Sigmoid colon (tissue), 6 donors: ENCODE measurements at regions not wholly inside any gene's neighbourhood (a gene's known extent, or its start where the extent isn't known, plus 50 kb on each side); places are given as distances from the start of the nearest gene placed in this dataset.

Experiments used
- DNase-seq: peaks from one replicate; pipeline ENCODE4 v3.0.0-alpha.2; 2019
- H3K27ac ChIP-seq, 4 donors: fragments of 200-600 bp; sonication (generic); one replicate each; pipeline ENCODE4 v1.5.1; 2016 to 2019; ENCODE audit warnings: mild to moderate bottlenecking in 1 of 4
- H3K27me3 ChIP-seq, 3 donors: fragments of 200-600 bp; sonication (generic); one replicate each; pipeline ENCODE4 v1.5.1; 2019; ENCODE audit warnings: mild to moderate bottlenecking in 1 of 3
- H3K36me3 ChIP-seq, 4 donors: fragments of 200-600 bp; sonication (generic); one replicate each; pipeline ENCODE4 v1.5.1; 2016 to 2019
- H3K4me1 ChIP-seq, 4 donors: fragments of 200-600 bp; sonication (generic); one replicate each; pipeline ENCODE4 v1.5.1; 2017 to 2019
- H3K4me3 ChIP-seq, 4 donors: fragments of 200-600 bp; sonication (generic); one replicate each; pipeline ENCODE4 v1.5.1; 2017 to 2019; ENCODE audit warnings: mild to moderate bottlenecking in 2 of 4, moderate library complexity in 1 of 4
- H3K9me3 ChIP-seq, 4 donors: fragments of 200-600 bp in 3 of 4; sonication (generic) in 3 of 4; one replicate each; pipeline versions ENCODE4 v1.5.1 to v1.6.1; 2013 to 2019
- CTCF ChIP-seq, 4 experiments: fragments of 450-650 bp in 3 of 4; fragments of 200-600 bp in 1 of 4; IDR thresholded peaks; one replicate each; pipeline ENCODE4 v1.5.1; 2016 to 2019; ENCODE audit warnings: antibody characterized with exemption in 4 of 4, mild to moderate bottlenecking in 3 of 4, moderate library complexity in 2 of 4
- EP300 ChIP-seq, 4 donors: sonication (generic); formaldehyde crosslinking; IDR thresholded peaks; one replicate each; pipeline ENCODE4 v1.6.1; 2017; ENCODE audit warnings: antibody characterized with exemption in 4 of 4
- POLR2A ChIP-seq, 2 donors: fragments of 450-650 bp; IDR thresholded peaks; one replicate each; pipeline ENCODE4 v1.6.1; 2016; ENCODE audit warnings: antibody characterized with exemption in 2 of 2, mild to moderate bottlenecking in 2 of 2, moderate library complexity in 2 of 2
- POLR2AphosphoS5 ChIP-seq, 4 donors: sonication (generic); formaldehyde crosslinking; IDR thresholded peaks; one replicate each; pipeline ENCODE4 v1.6.1; 2017; ENCODE audit warnings: antibody characterized with exemption in 4 of 4
- WGBS, 2 donors: extraction: QIAGEN DNeasy Blood & Tissue Kit; methylation state at CpG; one replicate each; pipeline ENCODE4 v1.1.7; 2013; 5-methylcytosine and 5-hydroxymethylcytosine counted together
- intact Hi-C: fragments of 100-400 bp; cut with DNase I; formaldehyde crosslinking; loops from one replicate; pipeline ENCODE4 v1.15.1; 2023
- donor health status: healthy with polysubstance abuse.
- donor health status: healthy.

GRCh38 chr21:16377857-16378256 lies 648.1 kb downstream of the USP25 start:
- Histone ChIP-seq H3K4me1 (peaks cover 0 to 40% (median 33%) of the 10 kb centered on the region in 4 donors), H3K27ac (peak overlapping the region in 2 of 4 donors; percentile 67 to 76), H3K36me3 (no peaks in the 10 kb centered on the region), H3K4me3 (no peak overlapping the region), H3K27me3 (no peaks in the 10 kb centered on the region), H3K9me3 (no peaks in the 10 kb centered on the region)
- TF ChIP-seq POLR2AphosphoS5 (IDR thresholded peaks at IDR 0.05) (peak in 2 of 4 donors; percentile 47 to 59), EP300 (IDR thresholded peaks at IDR 0.05) (no peak), CTCF (IDR thresholded peaks at IDR 0.05) (no peak), POLR2A (IDR thresholded peaks at IDR 0.05) (no peak)
- WGBS, 2 donors: 68 to 81% methylated on average over 2 of the region's 2 CpGs
- intact Hi-C loops: no loop called here
- DNase-seq: no peak

GRCh38 chr21:16378525-16378924 lies 648.7 kb downstream of the USP25 start:
- H3K4me1 ChIP-seq: peaks cover 0 to 40% (median 33%) of the 10 kb centered on the region in 4 donors
- intact Hi-C loops: no loop called here
- no peak overlapping the region for H3K4me3 ChIP-seq
- peak overlapping the region in 2 of 4 donors; percentile 67 to 76 for H3K27ac ChIP-seq
- no peaks in the 10 kb centered on the region for H3K9me3 ChIP-seq
- 45 to 74% methylated on average over 3 of the region's 3 CpGs for WGBS, 2 donors
- no peak for DNase-seq
- H3K27me3 ChIP-seq: no peaks in the 10 kb centered on the region
- H3K36me3 ChIP-seq: no peaks in the 10 kb centered on the region
- no peak for TF ChIP-seq EP300 (IDR thresholded peaks at IDR 0.05)
- no peak for TF ChIP-seq CTCF (IDR thresholded peaks at IDR 0.05)
- TF ChIP-seq POLR2AphosphoS5 (IDR thresholded peaks at IDR 0.05): no peak

- no peak overlapping the region for H3K4me3 ChIP-seq
- no peaks in the 10 kb centered on the region for H3K36me3 ChIP-seq
- no peaks in the 10 kb centered on the region for H3K9me3 ChIP-seq
- H3K27me3 ChIP-seq: no peaks in the 10 kb centered on the region
- intact Hi-C loops: no loop called here
- H3K27ac ChIP-seq: no peak overlapping the region
- H3K4me1 ChIP-seq: no peaks in the 10 kb centered on the region
- DNase-seq: no peak
- TF ChIP-seq CTCF (IDR thresholded peaks at IDR 0.05): no peak
- TF ChIP-seq EP300 (IDR thresholded peaks at IDR 0.05): no peak
- TF ChIP-seq POLR2AphosphoS5 (IDR thresholded peaks at IDR 0.05): no peak
- no peak for TF ChIP-seq POLR2A (IDR thresholded peaks at IDR 0.05)
- WGBS, 2 donors: 91 to 93% methylated on average over 4 of the region's 4 CpGs
These were observed 658.5 kb downstream of the USP25 start for GRCh38 chr21:16388291-16388690.

- no peak for DNase-seq
- 39 to 76% methylated on average over 2 of the region's 2 CpGs for WGBS, 2 donors
- Histone ChIP-seq H3K36me3 (no peaks in the 10 kb centered on the region), H3K27me3 (no peaks in the 10 kb centered on the region), H3K4me3 (no peak overlapping the region), H3K4me1 (no peaks in the 10 kb centered on the region), H3K9me3 (no peaks in the 10 kb centered on the region), H3K27ac (no peak overlapping the region)
- TF ChIP-seq POLR2A (IDR thresholded peaks at IDR 0.05): no peak
- no peak for TF ChIP-seq CTCF (IDR thresholded peaks at IDR 0.05)
- no peak for TF ChIP-seq EP300 (IDR thresholded peaks at IDR 0.05)
- TF ChIP-seq POLR2AphosphoS5 (IDR thresholded peaks at IDR 0.05): no peak
- intact Hi-C loops: no loop called here
These were observed 659.3 kb downstream of the USP25 start for GRCh38 chr21:16388911-16389560.

- Histone ChIP-seq H3K27me3 (no peaks in the 10 kb centered on the region), H3K4me1 (no peaks in the 10 kb centered on the region), H3K27ac (no peak overlapping the region), H3K9me3 (no peaks in the 10 kb centered on the region), H3K4me3 (no peak overlapping the region), H3K36me3 (no peaks in the 10 kb centered on the region)
- intact Hi-C loops: no loop called here
- WGBS, 2 donors: 89 to 90% methylated on average over 2 of the region's 2 CpGs
- DNase-seq: no peak
- TF ChIP-seq EP300 (IDR thresholded peaks at IDR 0.05): no peak
- TF ChIP-seq POLR2A (IDR thresholded peaks at IDR 0.05): no peak
- no peak for TF ChIP-seq CTCF (IDR thresholded peaks at IDR 0.05)
- no peak for TF ChIP-seq POLR2AphosphoS5 (IDR thresholded peaks at IDR 0.05)
These were observed 659.9 kb downstream of the USP25 start for GRCh38 chr21:16389643-16390042.
